ENCODE measurements at regions not wholly inside any gene's neighbourhood (a gene's known extent, or its start where the extent isn't known, plus 50 kb on each side); places are given as distances from the start of the nearest gene placed in this dataset.

GRCh38 chr10:71081229-71081560, 131.2 kb upstream of the UNC5B start:
- Mint-ChIP-seq H3K9me3 (no peaks in the 10 kb centered on the region), H3K27ac (no peak overlapping the region), H3K4me3 (no peak overlapping the region), H3K36me3 (ENCODE audit: low read depth) (no peaks in the 10 kb centered on the region), H3K4me1 (ENCODE audit: low read depth) (no peaks in the 10 kb centered on the region), H3K27me3 (no peaks in the 10 kb centered on the region)
- DNase-seq, result no peak
- POLR2A ChIA-PET, result no interaction called here
- CTCF ChIA-PET, result no interaction called here
- TF ChIP-seq CTCF (IDR thresholded peaks at IDR 0.05), result no peak
- ATAC-seq, result no peak
- intact Hi-C loops (cut with micrococcal nuclease), result no loop called here

- no peak for ATAC-seq
- no peaks in the 10 kb centered on the region for H3K36me3 Mint-ChIP-seq (ENCODE audit: low read depth)
- no peak overlapping the region for H3K27ac Mint-ChIP-seq
- CTCF ChIA-PET, result no interaction called here
- TF ChIP-seq CTCF (IDR thresholded peaks at IDR 0.05), result no peak
- no peaks in the 10 kb centered on the region for H3K9me3 Mint-ChIP-seq
- POLR2A ChIA-PET, result no interaction called here
- no peak for DNase-seq
- H3K27me3 Mint-ChIP-seq, result no peaks in the 10 kb centered on the region
- H3K4me3 Mint-ChIP-seq, result no peak overlapping the region
- H3K4me1 Mint-ChIP-seq (ENCODE audit: low read depth), result no peaks in the 10 kb centered on the region
- intact Hi-C loops (cut with micrococcal nuclease), result no loop called here
Observed at GRCh38 chr10:71081912-71082311, 130.5 kb upstream of the UNC5B start.

- ATAC-seq (no peak), DNase-seq (no peak)
- H3K4me3 Mint-ChIP-seq, result no peak overlapping the region
- no peak for TF ChIP-seq CTCF (IDR thresholded peaks at IDR 0.05)
- intact Hi-C loops (cut with micrococcal nuclease), result no loop called here
- H3K27me3 Mint-ChIP-seq, result no peaks in the 10 kb centered on the region
- no peaks in the 10 kb centered on the region for H3K36me3 Mint-ChIP-seq (ENCODE audit: low read depth)
- CTCF ChIA-PET, result no interaction called here
- H3K9me3 Mint-ChIP-seq, result no peaks in the 10 kb centered on the region
- no peaks in the 10 kb centered on the region for H3K4me1 Mint-ChIP-seq (ENCODE audit: low read depth)
- no peak overlapping the region for H3K27ac Mint-ChIP-seq
- POLR2A ChIA-PET, result no interaction called here
Observed at GRCh38 chr10:71082960-71083715, 129.2 kb upstream of the UNC5B start.

- Mint-ChIP-seq H3K9me3 (no peaks in the 10 kb centered on the region), H3K36me3 (ENCODE audit: low read depth) (no peaks in the 10 kb centered on the region), H3K27ac (no peak overlapping the region), H3K4me3 (no peak overlapping the region), H3K4me1 (ENCODE audit: low read depth) (no peaks in the 10 kb centered on the region), H3K27me3 (no peaks in the 10 kb centered on the region)
- no peak for ATAC-seq
- intact Hi-C loops (cut with micrococcal nuclease), result no loop called here
- ChIA-PET CTCF (no interaction called here), POLR2A (no interaction called here)
- TF ChIP-seq CTCF (IDR thresholded peaks at IDR 0.05), result no peak
- no peak for DNase-seq
Observed at GRCh38 chr10:71083716-71083975, 128.7 kb upstream of the UNC5B start.

- Mint-ChIP-seq H3K4me3 (no peak overlapping the region), H3K27ac (no peak overlapping the region), H3K9me3 (no peaks in the 10 kb centered on the region), H3K36me3 (ENCODE audit: low read depth) (no peaks in the 10 kb centered on the region), H3K27me3 (peaks cover 2% of the 10 kb centered on the region), H3K4me1 (ENCODE audit: low read depth) (no peaks in the 10 kb centered on the region)
- ChIA-PET CTCF (no interaction called here), POLR2A (no interaction called here)
- no peak for TF ChIP-seq CTCF (IDR thresholded peaks at IDR 0.05)
- DNase-seq (no peak), ATAC-seq (no peak)
- intact Hi-C loops (cut with micrococcal nuclease), result no loop called here
Observed at GRCh38 chr10:71084061-71084817, 128.1 kb upstream of the UNC5B start.
